Body of pancreas (tissue), 4 donors: ENCODE measurements at regions not wholly inside any gene's neighbourhood (a gene's known extent, or its start where the extent isn't known, plus 50 kb on each side); places are given as distances from the start of the nearest gene placed in this dataset.

Source experiments
- CTCF ChIP-seq, 7 experiments: fragments of 450-650 bp in 4 of 7; fragments of 200-600 bp in 3 of 7; sonication (generic) in 3 of 7; IDR thresholded peaks; one replicate each; pipeline ENCODE4 v1.5.1; 2016 to 2019; ENCODE audit warnings: antibody characterized with exemption in 7 of 7
- POLR2A ChIP-seq, 3 donors: fragments of 450-650 bp; IDR thresholded peaks; one replicate each; pipeline ENCODE4 v1.6.1; 2016; ENCODE audit warnings: antibody characterized with exemption in 3 of 3, mild to moderate bottlenecking in 2 of 3

- TF ChIP-seq POLR2A (IDR thresholded peaks at IDR 0.05) (no peak), CTCF (IDR thresholded peaks at IDR 0.05) (no peak)
These were observed 579.2 kb upstream of the PSMD7 start for GRCh38 chr16:73717266-73717974.
